ENCODE measurements at regions not wholly inside any gene's neighbourhood (a gene's known extent, or its start where the extent isn't known, plus 50 kb on each side); places are given as distances from the start of the nearest gene placed in this dataset.

DNA sequence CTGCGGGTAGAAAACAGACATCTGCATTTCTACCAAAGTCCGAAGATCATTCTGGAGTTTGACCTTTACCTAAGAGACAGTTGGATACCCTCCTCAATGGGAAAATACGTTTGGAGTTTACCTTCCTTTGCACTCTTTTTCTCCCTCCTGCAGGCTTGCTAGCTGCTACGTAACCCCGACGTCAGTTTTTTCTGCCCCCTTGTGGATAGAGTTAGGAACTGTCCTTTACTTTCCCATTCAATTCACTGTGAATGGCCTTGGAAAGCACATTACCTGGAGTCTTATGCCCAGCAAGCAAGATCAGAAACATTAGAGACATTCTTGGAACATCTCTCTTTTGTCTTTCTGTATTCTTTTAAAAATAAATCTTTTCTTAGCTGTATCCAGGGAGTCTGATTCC is 250.7 kb downstream of the NAP1L3 start:
- no peak overlapping the region for H3K4me3 Mint-ChIP-seq (ENCODE audit: unreplicated experiment)
- no peaks in the 10 kb centered on the region for H3K27me3 Mint-ChIP-seq (ENCODE audit: low read depth)
- DNase-seq (ENCODE audit: low spot score) = no peak
- H3K27ac Mint-ChIP-seq (ENCODE audit: unreplicated experiment) = no peak overlapping the region
- H3K4me1 Mint-ChIP-seq (ENCODE audit: low read depth) = peaks cover 7% of the 10 kb centered on the region
- H3K9me3 Mint-ChIP-seq (ENCODE audit: low read depth) = no peaks in the 10 kb centered on the region
- H3K36me3 Mint-ChIP-seq (ENCODE audit: low read depth) = no peaks in the 10 kb centered on the region
- TF ChIP-seq, protein P1, sequence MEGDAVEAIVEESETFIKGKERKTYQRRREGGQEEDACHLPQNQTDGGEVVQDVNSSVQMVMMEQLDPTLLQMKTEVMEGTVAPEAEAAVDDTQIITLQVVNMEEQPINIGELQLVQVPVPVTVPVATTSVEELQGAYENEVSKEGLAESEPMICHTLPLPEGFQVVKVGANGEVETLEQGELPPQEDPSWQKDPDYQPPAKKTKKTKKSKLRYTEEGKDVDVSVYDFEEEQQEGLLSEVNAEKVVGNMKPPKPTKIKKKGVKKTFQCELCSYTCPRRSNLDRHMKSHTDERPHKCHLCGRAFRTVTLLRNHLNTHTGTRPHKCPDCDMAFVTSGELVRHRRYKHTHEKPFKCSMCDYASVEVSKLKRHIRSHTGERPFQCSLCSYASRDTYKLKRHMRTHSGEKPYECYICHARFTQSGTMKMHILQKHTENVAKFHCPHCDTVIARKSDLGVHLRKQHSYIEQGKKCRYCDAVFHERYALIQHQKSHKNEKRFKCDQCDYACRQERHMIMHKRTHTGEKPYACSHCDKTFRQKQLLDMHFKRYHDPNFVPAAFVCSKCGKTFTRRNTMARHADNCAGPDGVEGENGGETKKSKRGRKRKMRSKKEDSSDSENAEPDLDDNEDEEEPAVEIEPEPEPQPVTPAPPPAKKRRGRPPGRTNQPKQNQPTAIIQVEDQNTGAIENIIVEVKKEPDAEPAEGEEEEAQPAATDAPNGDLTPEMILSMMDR (IDR thresholded peaks at IDR 0.05) = peak; percentile 67

DNA sequence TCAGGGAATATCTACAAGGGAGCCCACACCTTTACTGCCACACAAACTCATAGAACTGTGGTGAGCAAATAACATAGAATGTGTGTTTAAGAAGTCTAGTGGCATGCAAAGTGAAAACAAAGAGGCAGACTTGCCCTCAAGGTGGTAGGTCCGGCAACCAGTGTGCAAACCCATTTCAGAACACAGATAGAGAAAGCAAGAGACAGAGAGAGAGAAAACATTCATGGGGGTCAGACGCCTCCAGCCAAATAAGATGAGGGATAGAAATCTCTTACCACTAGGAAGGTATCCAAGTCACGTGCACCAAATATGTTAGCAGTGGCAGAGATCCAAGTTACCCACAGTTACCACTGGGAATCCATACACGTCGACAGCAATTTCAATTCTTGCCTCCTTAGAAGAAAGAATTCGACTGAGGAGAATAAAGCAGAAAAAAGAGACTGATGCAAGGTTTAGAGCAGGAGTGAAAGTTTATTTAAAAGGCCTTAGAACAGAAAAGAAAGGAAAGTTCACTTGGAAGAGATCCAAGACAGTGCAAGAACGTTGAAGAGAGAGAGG is 252.8 kb downstream of the NAP1L3 start:
- no peaks in the 10 kb centered on the region for H3K9me3 Mint-ChIP-seq (ENCODE audit: low read depth)
- H3K36me3 Mint-ChIP-seq (ENCODE audit: low read depth) = no peaks in the 10 kb centered on the region
- DNase-seq (ENCODE audit: low spot score) = no peak
- H3K27me3 Mint-ChIP-seq (ENCODE audit: low read depth) = no peaks in the 10 kb centered on the region
- TF ChIP-seq, protein P1 (IDR thresholded peaks at IDR 0.05) = no peak
- no peak overlapping the region for H3K4me3 Mint-ChIP-seq (ENCODE audit: unreplicated experiment)
- H3K4me1 Mint-ChIP-seq (ENCODE audit: low read depth) = peaks cover 7% of the 10 kb centered on the region
- no peak overlapping the region for H3K27ac Mint-ChIP-seq (ENCODE audit: unreplicated experiment)

DNA sequence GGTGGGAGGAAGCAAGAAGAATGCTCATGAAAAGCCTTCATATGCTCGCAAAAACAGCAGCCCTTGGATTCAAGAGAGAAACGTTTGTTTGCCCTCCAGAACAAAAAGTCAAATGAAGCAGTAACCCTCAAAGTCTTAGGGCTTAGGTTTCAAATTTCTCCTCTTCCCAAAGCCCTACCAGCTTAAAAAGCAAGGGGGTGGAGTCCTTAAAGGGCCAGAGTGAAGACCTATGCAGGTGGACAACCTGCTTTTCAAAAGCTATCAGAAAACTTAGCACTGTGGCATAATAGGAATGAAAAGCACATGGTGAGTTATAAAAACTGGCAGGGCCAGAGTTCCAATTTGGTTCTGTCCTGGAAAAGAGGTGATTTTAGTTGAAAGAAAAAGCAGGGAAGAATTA is 253.3 kb downstream of the NAP1L3 start:
- H3K4me3 Mint-ChIP-seq (ENCODE audit: unreplicated experiment) = no peak overlapping the region

DNA sequence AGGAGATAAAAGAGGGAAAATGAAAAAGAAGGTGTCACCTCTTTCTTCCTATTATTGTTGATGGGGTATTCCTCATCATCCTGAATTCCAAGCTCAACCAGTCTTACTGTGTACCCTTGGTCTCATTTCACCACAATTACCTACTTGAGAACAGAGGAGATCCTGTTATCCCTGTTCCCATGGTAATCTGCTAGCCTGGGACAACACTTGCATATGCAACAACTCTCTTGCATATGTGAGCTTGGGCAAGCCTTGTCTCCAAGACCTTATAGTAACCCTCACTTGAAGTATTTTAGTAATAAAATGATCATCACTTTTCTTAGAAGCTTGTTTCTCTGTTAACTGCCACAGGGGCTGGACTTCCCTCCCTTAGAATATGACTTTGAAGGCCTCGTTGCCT is 253.7 kb downstream of the NAP1L3 start:
- H3K4me3 Mint-ChIP-seq (ENCODE audit: unreplicated experiment) = no peak overlapping the region
- no peak for DNase-seq (ENCODE audit: low spot score)
- H3K36me3 Mint-ChIP-seq (ENCODE audit: low read depth) = no peaks in the 10 kb centered on the region
- H3K4me1 Mint-ChIP-seq (ENCODE audit: low read depth) = peaks cover 7% of the 10 kb centered on the region
- H3K9me3 Mint-ChIP-seq (ENCODE audit: low read depth) = peaks cover 3% of the 10 kb centered on the region
- TF ChIP-seq, protein P1 (IDR thresholded peaks at IDR 0.05) = no peak
- H3K27ac Mint-ChIP-seq (ENCODE audit: unreplicated experiment) = no peak overlapping the region
- no peaks in the 10 kb centered on the region for H3K27me3 Mint-ChIP-seq (ENCODE audit: low read depth)

More for the DNA sequence above, 253.3 kb downstream of the NAP1L3 start:
- no peaks in the 10 kb centered on the region for H3K36me3 Mint-ChIP-seq (ENCODE audit: low read depth)
- DNase-seq (ENCODE audit: low spot score) = no peak
- TF ChIP-seq, protein P1 (IDR thresholded peaks at IDR 0.05) = no peak
- H3K27ac Mint-ChIP-seq (ENCODE audit: unreplicated experiment) = no peak overlapping the region
- peaks cover 2% of the 10 kb centered on the region for H3K9me3 Mint-ChIP-seq (ENCODE audit: low read depth)
- H3K4me1 Mint-ChIP-seq (ENCODE audit: low read depth) = peaks cover 7% of the 10 kb centered on the region
- H3K27me3 Mint-ChIP-seq (ENCODE audit: low read depth) = no peaks in the 10 kb centered on the region

DNA sequence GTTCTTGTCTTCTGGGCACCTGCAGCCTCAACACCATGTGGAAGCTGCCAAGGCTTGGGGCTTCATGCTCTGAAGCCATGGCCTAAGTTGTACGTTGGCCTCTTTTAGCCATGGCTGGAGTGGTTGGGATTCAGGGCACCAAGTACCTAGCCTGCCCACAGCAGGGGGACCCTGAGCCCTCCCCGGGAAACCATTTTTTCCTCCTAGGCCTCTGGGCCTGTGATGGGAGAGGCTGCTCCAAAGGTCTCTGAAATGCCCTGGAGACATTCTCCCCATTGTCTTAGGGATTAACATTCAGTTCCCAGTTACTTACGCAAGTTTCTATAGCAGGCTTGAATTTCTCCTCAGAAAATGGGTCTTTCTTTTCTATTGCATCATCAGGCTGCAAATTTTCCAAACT is 269.3 kb downstream of the NAP1L3 start:
- no peak overlapping the region for H3K27ac Mint-ChIP-seq (ENCODE audit: unreplicated experiment)
- TF ChIP-seq, protein P1 (IDR thresholded peaks at IDR 0.05) = no peak
- H3K27me3 Mint-ChIP-seq (ENCODE audit: low read depth) = no peaks in the 10 kb centered on the region
- H3K9me3 Mint-ChIP-seq (ENCODE audit: low read depth) = peaks cover 14% of the 10 kb centered on the region
- no peak overlapping the region for H3K4me3 Mint-ChIP-seq (ENCODE audit: unreplicated experiment)
- H3K4me1 Mint-ChIP-seq (ENCODE audit: low read depth) = no peaks in the 10 kb centered on the region
- no peaks in the 10 kb centered on the region for H3K36me3 Mint-ChIP-seq (ENCODE audit: low read depth)
- DNase-seq (ENCODE audit: low spot score) = no peak

Measured in chondrocyte (in vitro differentiated cells).